Calu3 (cell line): ENCODE measurements at regions not wholly inside any gene's neighbourhood (a gene's known extent, or its start where the extent isn't known, plus 50 kb on each side); places are given as distances from the start of the nearest gene placed in this dataset.

Experiments
- BruUV-seq: library from RNA; stranded (reverse); fragments of 400-500 nt; replicated peaks from 2 replicates; lab custom pipeline; 2021; lab: Mats Ljungman, UMichigan
- CTCF ChIA-PET: fragments of 300-600 bp; sonication (Branson Sonifier 250); formaldehyde crosslinking; loops from one replicate; lab custom pipeline; 2022; ENCODE audit warnings: antibody characterized with exemption; lab: Charles Lee
- DNase-seq: peaks from one replicate; pipeline ENCODE4 v3.0.0; 2022
- H3K27ac Mint-ChIP-seq: one replicate; pipeline ENCODE4 v1.8.0; 2022; ENCODE audit warnings: mixed read lengths; ENCODE audit not compliant: unreplicated experiment
- H3K27me3 Mint-ChIP-seq: one replicate; pipeline ENCODE4 v1.8.0; 2022; ENCODE audit warnings: mixed read lengths; ENCODE audit not compliant: unreplicated experiment
- H3K36me3 Mint-ChIP-seq: one replicate; pipeline ENCODE4 v1.8.0; 2022; ENCODE audit warnings: mild to moderate bottlenecking, moderate library complexity, mixed read lengths; ENCODE audit not compliant: insufficient read depth, unreplicated experiment
- H3K4me1 Mint-ChIP-seq: one replicate; pipeline ENCODE4 v1.8.0; 2022; ENCODE audit warnings: mild to moderate bottlenecking, low read depth, mixed read lengths; ENCODE audit not compliant: unreplicated experiment
- H3K4me3 Mint-ChIP-seq: one replicate; pipeline ENCODE4 v1.8.0; 2022; ENCODE audit warnings: mild to moderate bottlenecking, low read depth, moderate library complexity, mixed read lengths; ENCODE audit not compliant: unreplicated experiment
- H3K9me3 Mint-ChIP-seq: one replicate; pipeline ENCODE4 v1.8.0; 2022; ENCODE audit warnings: low read depth, mixed read lengths; ENCODE audit not compliant: unreplicated experiment
- intact Hi-C: fragments of 100-400 bp; cut with micrococcal nuclease; formaldehyde crosslinking; loops from one replicate; pipeline ENCODE4 v1.10.0; 2022; ENCODE audit not compliant: unreplicated experiment
- TF ChIP-seq, protein P1 (sequence below): fragments of 200-600 bp; IDR thresholded peaks from one replicate; pipeline ENCODE4 v1.8.0; 2022; ENCODE audit warnings: antibody characterized with exemption; ENCODE audit not compliant: unreplicated experiment

DNA sequence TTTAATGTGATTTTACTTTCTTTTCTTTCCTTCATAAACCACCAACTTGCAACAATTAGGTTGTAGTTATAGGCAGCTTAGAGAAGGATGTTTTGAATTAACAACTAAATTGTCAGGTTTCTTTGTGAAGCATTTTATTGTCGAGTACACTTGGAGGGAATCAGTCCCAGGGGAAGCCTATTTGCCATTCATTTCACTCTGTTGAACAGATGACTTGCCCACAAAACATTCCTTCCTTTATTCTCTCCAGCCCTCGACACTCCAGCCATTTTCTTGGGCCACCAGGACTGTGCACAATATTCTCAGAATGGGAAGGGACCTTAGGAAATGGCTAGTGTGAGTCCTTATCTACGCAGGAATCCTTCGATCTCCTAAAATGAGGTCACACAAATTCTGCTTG lies 620.6 kb downstream of the SOX6 start:
- intact Hi-C loops: no loop called here
- H3K4me1 Mint-ChIP-seq: no peaks in the 10 kb centered on the region
- no peak for DNase-seq
- no TSS peak for BruUV-seq
- no peak overlapping the region for H3K27ac Mint-ChIP-seq
- no peaks in the 10 kb centered on the region for H3K36me3 Mint-ChIP-seq
- H3K9me3 Mint-ChIP-seq: peaks cover 4% of the 10 kb centered on the region
- CTCF ChIA-PET: interaction anchor here (0.7 kb wide), 1 partner anchor 30 kb away, joined by 3 read pairs; no protein-coding TSS in a partner anchor
- TF ChIP-seq, protein P1, sequence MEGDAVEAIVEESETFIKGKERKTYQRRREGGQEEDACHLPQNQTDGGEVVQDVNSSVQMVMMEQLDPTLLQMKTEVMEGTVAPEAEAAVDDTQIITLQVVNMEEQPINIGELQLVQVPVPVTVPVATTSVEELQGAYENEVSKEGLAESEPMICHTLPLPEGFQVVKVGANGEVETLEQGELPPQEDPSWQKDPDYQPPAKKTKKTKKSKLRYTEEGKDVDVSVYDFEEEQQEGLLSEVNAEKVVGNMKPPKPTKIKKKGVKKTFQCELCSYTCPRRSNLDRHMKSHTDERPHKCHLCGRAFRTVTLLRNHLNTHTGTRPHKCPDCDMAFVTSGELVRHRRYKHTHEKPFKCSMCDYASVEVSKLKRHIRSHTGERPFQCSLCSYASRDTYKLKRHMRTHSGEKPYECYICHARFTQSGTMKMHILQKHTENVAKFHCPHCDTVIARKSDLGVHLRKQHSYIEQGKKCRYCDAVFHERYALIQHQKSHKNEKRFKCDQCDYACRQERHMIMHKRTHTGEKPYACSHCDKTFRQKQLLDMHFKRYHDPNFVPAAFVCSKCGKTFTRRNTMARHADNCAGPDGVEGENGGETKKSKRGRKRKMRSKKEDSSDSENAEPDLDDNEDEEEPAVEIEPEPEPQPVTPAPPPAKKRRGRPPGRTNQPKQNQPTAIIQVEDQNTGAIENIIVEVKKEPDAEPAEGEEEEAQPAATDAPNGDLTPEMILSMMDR: no peak
- no peak overlapping the region for H3K4me3 Mint-ChIP-seq
- no peaks in the 10 kb centered on the region for H3K27me3 Mint-ChIP-seq

DNA sequence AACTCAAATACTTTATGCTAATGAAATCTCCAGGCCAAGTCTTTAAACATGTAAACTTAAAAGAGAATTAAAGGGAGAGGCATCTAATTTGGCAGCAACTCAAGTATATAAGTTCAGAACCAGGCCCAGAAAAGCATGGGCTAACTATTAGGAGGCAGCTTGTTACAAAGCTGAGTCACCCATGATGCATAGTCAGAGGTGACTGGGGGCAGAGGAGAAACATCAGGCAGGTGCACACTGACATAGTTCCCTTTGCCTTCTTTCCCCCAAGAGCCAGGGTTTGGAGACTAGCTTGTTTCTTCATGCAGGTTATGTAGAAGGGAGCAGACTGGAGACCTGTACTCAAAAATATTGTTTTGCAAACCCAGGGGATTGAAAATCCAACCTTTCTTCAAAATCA lies 619.0 kb downstream of the SOX6 start:
- DNase-seq: no peak
- peaks cover 4% of the 10 kb centered on the region for H3K9me3 Mint-ChIP-seq
- TF ChIP-seq, protein P1: no peak
- H3K36me3 Mint-ChIP-seq: no peaks in the 10 kb centered on the region
- no peaks in the 10 kb centered on the region for H3K4me1 Mint-ChIP-seq
- intact Hi-C loops: no loop called here
- H3K4me3 Mint-ChIP-seq: no peak overlapping the region
- no TSS peak for BruUV-seq
- CTCF ChIA-PET: no interaction called here
- no peak overlapping the region for H3K27ac Mint-ChIP-seq
- no peaks in the 10 kb centered on the region for H3K27me3 Mint-ChIP-seq

DNA sequence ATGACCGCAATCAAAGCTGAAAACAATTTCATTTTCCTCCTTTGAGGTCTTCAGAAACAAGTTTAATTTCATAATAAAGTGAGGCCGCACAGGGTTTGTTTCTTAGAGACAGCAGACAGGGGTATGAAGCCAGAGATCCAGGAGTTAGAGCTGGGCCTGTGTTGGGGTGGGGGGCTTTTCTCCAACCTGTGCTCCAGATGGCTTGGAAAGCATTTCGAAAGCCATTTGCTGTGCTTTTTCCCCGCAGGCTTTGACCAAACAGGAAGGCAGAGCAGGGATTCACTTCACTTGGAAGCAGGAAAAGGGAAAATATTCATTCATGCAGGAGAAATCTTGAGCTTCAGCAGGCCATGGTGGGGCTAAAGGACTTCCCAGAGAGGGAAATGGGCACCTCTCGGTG lies 617.4 kb downstream of the SOX6 start:
- no peak for DNase-seq
- no peaks in the 10 kb centered on the region for H3K4me1 Mint-ChIP-seq
- no TSS peak for BruUV-seq
- intact Hi-C loops: no loop called here
- H3K27ac Mint-ChIP-seq: no peak overlapping the region
- CTCF ChIA-PET: no interaction called here
- peaks cover 4% of the 10 kb centered on the region for H3K9me3 Mint-ChIP-seq
- TF ChIP-seq, protein P1: no peak
- H3K4me3 Mint-ChIP-seq: no peak overlapping the region
- H3K27me3 Mint-ChIP-seq: no peaks in the 10 kb centered on the region
- H3K36me3 Mint-ChIP-seq: no peaks in the 10 kb centered on the region

DNA sequence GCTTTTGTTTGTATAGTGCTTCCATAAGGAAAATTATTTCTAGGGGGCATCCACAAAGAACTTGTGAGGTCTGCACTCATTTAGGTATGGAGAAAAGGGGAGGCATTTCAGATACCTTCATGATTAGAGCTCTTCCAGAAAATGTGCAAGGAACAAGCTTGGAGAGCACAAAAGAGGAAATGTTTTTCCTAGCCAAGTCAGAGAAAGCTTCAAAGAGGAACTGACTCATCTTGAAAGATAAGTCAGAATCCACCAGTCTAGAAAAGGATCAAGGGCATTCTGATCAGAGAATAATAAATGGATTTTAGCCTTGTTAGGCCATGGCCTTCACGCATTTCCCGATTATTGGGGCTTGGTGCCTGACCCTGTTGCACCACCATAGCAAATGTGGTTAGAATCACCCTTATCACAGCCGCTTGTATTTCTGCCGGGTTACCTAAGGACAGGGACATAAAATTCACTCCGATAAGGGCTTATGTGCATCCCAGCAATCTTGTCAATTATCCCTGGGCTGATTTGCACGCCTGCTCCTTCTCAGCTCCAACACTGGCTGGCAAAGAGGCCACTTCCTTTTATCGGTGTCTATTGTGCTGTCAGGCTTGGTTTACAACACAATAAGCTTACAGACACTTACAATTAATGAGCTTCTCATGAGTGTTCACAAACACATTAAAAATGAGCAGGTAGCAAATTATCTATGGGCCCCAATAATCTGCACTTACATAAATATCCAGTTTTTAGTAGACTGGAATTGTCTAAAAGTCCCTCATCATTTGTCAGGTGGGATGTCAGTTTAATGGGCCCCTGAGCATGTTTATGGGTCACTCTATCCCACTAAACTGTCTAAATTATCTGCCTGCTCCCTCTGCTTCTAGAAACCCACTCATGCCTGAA lies 613.5 kb downstream of the SOX6 start:
- no peak for DNase-seq
- H3K36me3 Mint-ChIP-seq: no peaks in the 10 kb centered on the region
- BruUV-seq: no TSS peak
- H3K4me1 Mint-ChIP-seq: no peaks in the 10 kb centered on the region
- H3K27ac Mint-ChIP-seq: no peak overlapping the region
- TF ChIP-seq, protein P1: no peak
- H3K4me3 Mint-ChIP-seq: no peak overlapping the region
- peaks cover 3% of the 10 kb centered on the region for H3K9me3 Mint-ChIP-seq
- intact Hi-C loops: no loop called here
- no peaks in the 10 kb centered on the region for H3K27me3 Mint-ChIP-seq
- CTCF ChIA-PET: no interaction called here
